GM20000 (cell line): ENCODE measurements at regions not wholly inside any gene's neighbourhood (a gene's known extent, or its start where the extent isn't known, plus 50 kb on each side); places are given as distances from the start of the nearest gene placed in this dataset.

Source experiments
- DNase-seq: peaks from one replicate; pipeline ENCODE4 v3.0.0; 2012; ENCODE audit warnings: low spot score
- TF ChIP-seq, protein P1 (sequence below): IDR thresholded peaks from 2 replicates; pipeline ENCODE4 v1.5.1; 2012; ENCODE audit warnings: mild to moderate bottlenecking, control low read depth; ENCODE audit errors: extremely low read depth, missing control alignments

DNA sequence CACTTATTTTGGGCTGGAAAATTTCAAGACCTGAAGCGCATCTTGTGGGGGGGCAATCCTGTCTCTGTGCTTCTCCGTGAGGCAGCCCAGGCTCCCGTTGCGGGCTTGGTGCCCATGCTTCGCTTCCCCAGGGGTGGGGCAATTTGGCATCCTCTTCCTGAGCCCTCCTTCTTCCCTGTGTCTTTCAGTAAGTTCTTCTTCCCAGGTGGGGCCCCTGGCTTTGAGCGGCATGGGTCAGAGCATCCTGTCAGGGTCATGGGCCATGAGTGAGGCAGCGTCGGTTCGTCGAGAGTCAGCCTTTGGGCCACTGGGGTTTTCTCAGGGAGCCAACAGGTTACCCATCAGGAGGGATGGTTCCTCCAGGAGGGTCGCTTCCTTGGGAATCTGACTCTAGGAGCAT, 200.7 kb downstream of the UBE3A start:
- DNase-seq: no peak
- TF ChIP-seq, protein P1, sequence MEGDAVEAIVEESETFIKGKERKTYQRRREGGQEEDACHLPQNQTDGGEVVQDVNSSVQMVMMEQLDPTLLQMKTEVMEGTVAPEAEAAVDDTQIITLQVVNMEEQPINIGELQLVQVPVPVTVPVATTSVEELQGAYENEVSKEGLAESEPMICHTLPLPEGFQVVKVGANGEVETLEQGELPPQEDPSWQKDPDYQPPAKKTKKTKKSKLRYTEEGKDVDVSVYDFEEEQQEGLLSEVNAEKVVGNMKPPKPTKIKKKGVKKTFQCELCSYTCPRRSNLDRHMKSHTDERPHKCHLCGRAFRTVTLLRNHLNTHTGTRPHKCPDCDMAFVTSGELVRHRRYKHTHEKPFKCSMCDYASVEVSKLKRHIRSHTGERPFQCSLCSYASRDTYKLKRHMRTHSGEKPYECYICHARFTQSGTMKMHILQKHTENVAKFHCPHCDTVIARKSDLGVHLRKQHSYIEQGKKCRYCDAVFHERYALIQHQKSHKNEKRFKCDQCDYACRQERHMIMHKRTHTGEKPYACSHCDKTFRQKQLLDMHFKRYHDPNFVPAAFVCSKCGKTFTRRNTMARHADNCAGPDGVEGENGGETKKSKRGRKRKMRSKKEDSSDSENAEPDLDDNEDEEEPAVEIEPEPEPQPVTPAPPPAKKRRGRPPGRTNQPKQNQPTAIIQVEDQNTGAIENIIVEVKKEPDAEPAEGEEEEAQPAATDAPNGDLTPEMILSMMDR: no peak

DNA sequence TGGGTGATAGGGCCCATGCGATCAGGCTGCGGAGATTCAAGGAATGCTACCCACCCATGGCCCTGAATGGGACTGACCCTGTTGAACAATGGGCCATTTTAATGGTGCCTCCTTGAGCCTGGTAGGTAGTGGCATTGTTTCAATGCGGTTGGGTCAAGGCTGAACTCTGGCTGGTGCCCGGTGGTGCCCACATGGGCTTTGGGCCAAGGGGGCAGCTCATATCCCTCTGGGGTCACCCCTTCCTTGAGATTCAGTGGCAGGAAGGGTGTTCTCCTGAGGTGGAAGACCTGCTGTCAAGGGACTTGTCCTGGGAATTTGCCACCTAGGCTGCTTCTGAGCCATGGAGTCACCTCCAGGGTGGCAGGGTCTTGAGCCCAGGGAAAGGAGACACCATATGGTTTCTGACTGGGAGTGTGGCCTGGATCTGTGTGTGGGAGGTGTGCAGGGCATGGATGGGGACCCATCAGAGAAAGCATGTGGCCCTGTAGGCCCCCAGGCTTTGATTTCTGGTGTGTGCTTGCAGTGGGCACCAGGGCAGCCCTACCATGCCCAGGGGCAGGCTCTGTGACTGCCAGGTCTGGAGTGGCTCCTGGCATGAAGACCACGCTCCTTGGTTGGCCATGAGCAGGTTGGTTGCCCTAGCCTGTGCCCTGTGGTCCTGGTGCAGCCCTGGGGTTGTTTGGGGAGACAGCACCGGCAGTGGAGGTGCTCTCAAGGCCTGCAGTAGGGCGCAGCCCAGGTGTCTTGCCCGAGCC, 199.9 kb downstream of the UBE3A start:
- DNase-seq: no peak
- TF ChIP-seq, protein P1: no peak

DNA sequence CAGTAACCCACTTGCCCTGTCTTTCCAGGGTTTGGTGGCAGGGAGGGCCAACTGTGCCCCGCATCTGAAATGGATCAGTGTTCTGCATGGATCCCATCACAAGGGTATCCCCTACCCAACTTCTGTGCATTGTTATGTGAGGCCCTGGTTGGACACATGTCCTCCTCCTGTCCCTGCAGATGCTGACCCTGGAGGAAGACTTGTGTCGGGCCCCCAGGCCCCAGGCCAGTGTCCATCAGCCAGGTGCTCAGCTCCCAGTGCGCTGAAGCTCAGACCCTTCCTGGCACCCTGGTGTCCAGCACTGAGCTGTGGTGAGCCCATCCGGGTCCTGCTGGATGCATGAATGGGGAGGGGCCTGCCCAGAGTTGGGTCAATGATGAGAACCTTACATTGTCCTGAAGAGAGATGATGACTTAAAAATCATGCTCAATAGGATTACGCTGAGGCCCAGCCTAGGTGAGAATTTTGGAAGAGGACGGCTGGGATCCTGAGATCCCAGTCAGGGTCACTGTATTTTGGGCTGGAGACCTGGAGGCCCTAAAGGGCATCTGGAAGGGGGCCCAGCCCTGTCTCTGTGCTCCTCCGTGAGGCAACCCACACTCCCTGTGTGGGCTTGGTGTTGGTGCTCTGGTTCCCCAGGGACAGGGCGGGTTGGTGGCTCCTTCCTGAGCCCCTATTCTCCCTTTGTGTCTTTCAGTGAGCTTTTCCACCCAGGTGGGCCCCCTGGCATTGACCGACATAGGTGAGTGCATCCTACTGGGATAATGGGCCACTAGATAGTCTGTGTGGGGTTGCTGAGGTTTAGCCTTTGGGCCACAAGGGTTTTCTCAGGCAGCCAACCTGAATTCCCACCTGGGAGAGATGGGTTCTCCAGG, 199.1 kb downstream of the UBE3A start:
- no peak for DNase-seq
- TF ChIP-seq, protein P1: no peak

DNA sequence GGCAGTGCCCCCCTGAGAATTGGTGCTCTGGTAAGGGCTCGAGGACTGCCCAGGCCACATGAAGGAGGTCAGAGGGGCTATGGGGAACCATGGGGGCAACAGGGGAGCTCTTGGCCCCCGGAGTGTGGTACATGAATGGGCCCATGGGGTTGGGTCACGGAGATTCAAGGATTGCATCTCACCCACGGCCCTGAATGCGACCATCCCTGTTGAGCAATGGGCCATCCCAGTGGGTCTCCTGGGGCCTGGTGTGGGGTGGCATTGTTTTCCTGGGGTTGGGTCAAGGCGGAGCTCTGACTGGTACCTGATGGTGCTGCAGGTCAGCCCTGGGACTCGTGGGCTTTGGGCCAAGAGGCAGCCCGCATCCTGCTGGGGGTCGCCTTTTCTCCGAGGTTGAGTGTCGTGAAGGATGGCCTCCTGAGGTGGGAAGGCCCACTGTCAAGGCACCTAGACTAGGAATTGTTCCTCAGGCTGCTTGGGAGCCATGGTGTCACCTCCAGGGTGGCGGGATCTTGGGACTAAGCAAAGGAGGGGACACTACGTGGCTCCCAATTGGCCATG, 198.3 kb downstream of the UBE3A start:
- TF ChIP-seq, protein P1: no peak
- DNase-seq: no peak

DNA sequence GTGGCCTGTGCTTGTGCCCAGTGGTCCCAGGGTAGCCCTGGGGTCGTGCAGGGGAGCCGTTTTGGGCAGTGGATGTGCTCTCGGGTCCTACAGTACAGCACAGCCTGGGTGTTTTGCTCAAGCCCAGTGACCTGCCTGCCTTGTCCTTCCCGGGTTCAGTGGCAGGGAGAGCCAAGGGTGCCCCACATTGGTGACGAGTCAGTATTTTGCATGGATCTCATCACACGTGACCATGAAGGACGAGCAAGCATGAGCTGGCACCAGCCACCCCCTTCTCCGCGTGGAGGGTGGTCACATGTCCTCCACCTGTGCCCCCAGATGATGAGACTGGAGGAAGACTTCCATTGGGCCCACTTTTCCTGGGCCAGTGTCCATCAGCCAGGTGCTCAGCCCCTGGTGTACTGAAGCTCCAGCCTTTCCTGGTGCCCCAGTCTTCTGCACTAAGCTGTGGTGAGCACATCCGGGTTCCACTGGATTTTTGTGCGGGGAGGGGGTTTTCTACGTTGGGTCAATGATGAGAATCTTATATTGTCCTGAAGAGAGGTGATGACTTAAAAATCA, 197.5 kb downstream of the UBE3A start:
- no peak for DNase-seq
- TF ChIP-seq, protein P1: no peak

DNA sequence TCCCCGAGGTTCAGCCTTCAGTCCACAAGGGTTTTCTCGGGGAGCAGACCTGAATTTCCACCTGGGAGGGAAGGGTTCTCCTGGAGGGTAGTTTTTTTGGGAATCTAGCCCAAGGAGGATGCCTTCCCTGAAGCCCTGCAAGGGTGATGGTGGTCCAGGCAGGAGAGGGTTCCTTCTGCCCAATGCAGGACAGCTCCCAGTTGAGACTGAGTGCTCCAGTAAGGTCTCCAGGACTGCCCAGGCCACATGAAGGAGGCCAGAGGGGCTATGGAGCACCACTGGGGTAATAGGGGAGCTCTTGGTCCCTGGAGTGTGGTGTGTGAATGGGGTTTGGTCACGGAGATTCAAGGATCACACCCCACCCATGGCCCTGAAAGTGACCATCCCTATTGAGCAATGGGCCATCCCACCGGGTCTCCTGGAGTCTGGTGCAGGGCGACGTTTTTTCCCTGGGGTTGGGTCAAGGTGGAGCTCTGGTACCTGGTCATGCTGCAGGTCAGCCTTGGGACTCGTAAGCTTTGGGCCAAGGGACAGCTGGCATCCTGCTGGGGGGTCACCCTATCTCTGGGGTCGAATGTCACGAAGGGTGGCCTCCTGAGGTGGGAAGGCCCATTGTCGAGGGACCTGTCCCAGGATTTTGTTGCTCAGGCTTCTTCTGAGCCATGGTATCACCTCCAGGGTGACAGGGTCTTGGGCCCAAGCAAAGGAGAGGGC, 196.5 kb downstream of the UBE3A start:
- TF ChIP-seq, protein P1: no peak
- no peak for DNase-seq
